MG63 (cell line): ENCODE measurements at regions not wholly inside any gene's neighbourhood (a gene's known extent, or its start where the extent isn't known, plus 50 kb on each side); places are given as distances from the start of the nearest gene placed in this dataset.

Source experiments
- DNase-seq: peaks from one replicate; pipeline ENCODE4 v3.0.0-alpha.2; 2020
- H3K27me3 ChIP-seq: fragments of 250-450 bp; sonication (Bioruptor Pico); 2 replicates; pipeline ENCODE4 v1.5.1; 2020; ENCODE audit warnings: mild to moderate bottlenecking, moderate library complexity
- H3K36me3 ChIP-seq: fragments of 250-450 bp; sonication (Bioruptor Pico); 2 replicates; pipeline ENCODE4 v1.5.1; 2020; ENCODE audit warnings: mild to moderate bottlenecking, moderate library complexity
- H3K4me3 ChIP-seq: fragments of 250-450 bp; sonication (Bioruptor Pico); 2 replicates; pipeline ENCODE4 v1.5.1; 2020; ENCODE audit warnings: mild to moderate bottlenecking, moderate library complexity
- H3K9me3 ChIP-seq: fragments of 250-450 bp; sonication (Bioruptor Pico); 2 replicates; pipeline ENCODE4 v1.5.1; 2020; ENCODE audit warnings: mild to moderate bottlenecking, moderate library complexity

GRCh38 chr3:110708156-110708555 is 363.5 kb upstream of the NECTIN3 start:
- DNase-seq, result no peak
- no peaks in the 10 kb centered on the region for H3K36me3 ChIP-seq
- H3K4me3 ChIP-seq, result no peak overlapping the region
- H3K27me3 ChIP-seq, result no peaks in the 10 kb centered on the region
- H3K9me3 ChIP-seq, result no peaks in the 10 kb centered on the region; the same call in 1 of the 2 replicates

GRCh38 chr3:110710156-110710555 is 361.5 kb upstream of the NECTIN3 start:
- no peaks in the 10 kb centered on the region; the same call in 1 of the 2 replicates for H3K9me3 ChIP-seq
- DNase-seq, result no peak

GRCh38 chr3:110710603-110711002 is 361.0 kb upstream of the NECTIN3 start:
- Histone ChIP-seq H3K4me3 (no peak overlapping the region), H3K27me3 (no peaks in the 10 kb centered on the region), H3K9me3 (no peaks in the 10 kb centered on the region; the same call in 1 of the 2 replicates), H3K36me3 (no peaks in the 10 kb centered on the region)
- DNase-seq, result no peak

More at GRCh38 chr3:110710156-110710555, 361.5 kb upstream of the NECTIN3 start:
- Histone ChIP-seq H3K4me3 (no peak overlapping the region), H3K36me3 (no peaks in the 10 kb centered on the region), H3K27me3 (no peaks in the 10 kb centered on the region)

GRCh38 chr3:110711130-110711832 is 360.3 kb upstream of the NECTIN3 start:
- no peak for DNase-seq
- Histone ChIP-seq H3K27me3 (no peaks in the 10 kb centered on the region), H3K9me3 (no peaks in the 10 kb centered on the region), H3K4me3 (no peak overlapping the region), H3K36me3 (no peaks in the 10 kb centered on the region)

- DNase-seq, result no peak
- H3K36me3 ChIP-seq, result no peaks in the 10 kb centered on the region
- H3K4me3 ChIP-seq, result no peak overlapping the region
- no peaks in the 10 kb centered on the region for H3K9me3 ChIP-seq
- no peaks in the 10 kb centered on the region for H3K27me3 ChIP-seq
These were observed 359.6 kb upstream of the NECTIN3 start for GRCh38 chr3:110711851-110712516.

GRCh38 chr3:110727056-110727455 is 344.6 kb upstream of the NECTIN3 start:
- Histone ChIP-seq H3K27me3 (no peaks in the 10 kb centered on the region), H3K36me3 (no peaks in the 10 kb centered on the region), H3K9me3 (no peaks in the 10 kb centered on the region), H3K4me3 (no peak overlapping the region)
- no peak for DNase-seq

GRCh38 chr3:110731148-110731547 is 340.5 kb upstream of the NECTIN3 start:
- H3K4me3 ChIP-seq, result no peak overlapping the region
- no peaks in the 10 kb centered on the region for H3K27me3 ChIP-seq
- no peaks in the 10 kb centered on the region for H3K9me3 ChIP-seq
- no peaks in the 10 kb centered on the region for H3K36me3 ChIP-seq
- no peak for DNase-seq

GRCh38 chr3:110732420-110732819 is 339.2 kb upstream of the NECTIN3 start:
- Histone ChIP-seq H3K36me3 (no peaks in the 10 kb centered on the region), H3K4me3 (no peak overlapping the region), H3K27me3 (no peaks in the 10 kb centered on the region), H3K9me3 (no peaks in the 10 kb centered on the region; the same call in 1 of the 2 replicates)
- DNase-seq, result no peak

- no peaks in the 10 kb centered on the region; the same call in 1 of the 2 replicates for H3K9me3 ChIP-seq
- no peak for DNase-seq
- no peak overlapping the region for H3K4me3 ChIP-seq
- no peaks in the 10 kb centered on the region for H3K27me3 ChIP-seq
- no peaks in the 10 kb centered on the region for H3K36me3 ChIP-seq
These were observed 338.6 kb upstream of the NECTIN3 start for GRCh38 chr3:110733045-110733444.

GRCh38 chr3:110734524-110734923 is 337.1 kb upstream of the NECTIN3 start:
- H3K4me3 ChIP-seq, result no peak overlapping the region
- no peaks in the 10 kb centered on the region; the same call in 1 of the 2 replicates for H3K9me3 ChIP-seq
- no peak for DNase-seq
- H3K36me3 ChIP-seq, result no peaks in the 10 kb centered on the region
- H3K27me3 ChIP-seq, result no peaks in the 10 kb centered on the region

- H3K36me3 ChIP-seq, result no peaks in the 10 kb centered on the region
- H3K27me3 ChIP-seq, result no peaks in the 10 kb centered on the region
- H3K9me3 ChIP-seq, result no peaks in the 10 kb centered on the region; the same call in 1 of the 2 replicates
- H3K4me3 ChIP-seq, result no peak overlapping the region
- no peak for DNase-seq
These were observed 335.3 kb upstream of the NECTIN3 start for GRCh38 chr3:110736332-110736731.

GRCh38 chr3:110738531-110738930 is 333.1 kb upstream of the NECTIN3 start:
- H3K9me3 ChIP-seq, result no peaks in the 10 kb centered on the region; the same call in 1 of the 2 replicates
- H3K27me3 ChIP-seq, result no peaks in the 10 kb centered on the region
- no peaks in the 10 kb centered on the region for H3K36me3 ChIP-seq
- H3K4me3 ChIP-seq, result no peak overlapping the region
- DNase-seq, result no peak

GRCh38 chr3:110741891-110742290 is 329.7 kb upstream of the NECTIN3 start:
- Histone ChIP-seq H3K4me3 (no peak overlapping the region), H3K27me3 (no peaks in the 10 kb centered on the region), H3K9me3 (no peaks in the 10 kb centered on the region; the same call in 1 of the 2 replicates), H3K36me3 (no peaks in the 10 kb centered on the region)
- no peak for DNase-seq

GRCh38 chr3:110743202-110743601 is 328.4 kb upstream of the NECTIN3 start:
- no peaks in the 10 kb centered on the region for H3K27me3 ChIP-seq
- no peak overlapping the region for H3K4me3 ChIP-seq
- H3K9me3 ChIP-seq, result no peaks in the 10 kb centered on the region
- H3K36me3 ChIP-seq, result no peaks in the 10 kb centered on the region
- DNase-seq, result no peak

- Histone ChIP-seq H3K36me3 (no peaks in the 10 kb centered on the region), H3K27me3 (no peaks in the 10 kb centered on the region), H3K9me3 (no peaks in the 10 kb centered on the region), H3K4me3 (no peak overlapping the region)
- DNase-seq, result no peak
These were observed 327.6 kb upstream of the NECTIN3 start for GRCh38 chr3:110743984-110744383.

GRCh38 chr3:110744723-110745122 is 326.9 kb upstream of the NECTIN3 start:
- Histone ChIP-seq H3K9me3 (no peaks in the 10 kb centered on the region), H3K27me3 (no peaks in the 10 kb centered on the region), H3K36me3 (no peaks in the 10 kb centered on the region), H3K4me3 (no peak overlapping the region)
- DNase-seq, result no peak

- no peaks in the 10 kb centered on the region for H3K27me3 ChIP-seq
- no peaks in the 10 kb centered on the region for H3K36me3 ChIP-seq
- no peak for DNase-seq
- no peak overlapping the region for H3K4me3 ChIP-seq
- no peaks in the 10 kb centered on the region for H3K9me3 ChIP-seq
These were observed 322.6 kb upstream of the NECTIN3 start for GRCh38 chr3:110749006-110749405.

- H3K4me3 ChIP-seq, result no peak overlapping the region
- H3K27me3 ChIP-seq, result no peaks in the 10 kb centered on the region
- no peaks in the 10 kb centered on the region for H3K9me3 ChIP-seq
- DNase-seq, result no peak
- no peaks in the 10 kb centered on the region for H3K36me3 ChIP-seq
These were observed 321.4 kb upstream of the NECTIN3 start for GRCh38 chr3:110750201-110750600.
